ENCODE measurements at regions not wholly inside any gene's neighbourhood (a gene's known extent, or its start where the extent isn't known, plus 50 kb on each side); places are given as distances from the start of the nearest gene placed in this dataset.

DNA sequence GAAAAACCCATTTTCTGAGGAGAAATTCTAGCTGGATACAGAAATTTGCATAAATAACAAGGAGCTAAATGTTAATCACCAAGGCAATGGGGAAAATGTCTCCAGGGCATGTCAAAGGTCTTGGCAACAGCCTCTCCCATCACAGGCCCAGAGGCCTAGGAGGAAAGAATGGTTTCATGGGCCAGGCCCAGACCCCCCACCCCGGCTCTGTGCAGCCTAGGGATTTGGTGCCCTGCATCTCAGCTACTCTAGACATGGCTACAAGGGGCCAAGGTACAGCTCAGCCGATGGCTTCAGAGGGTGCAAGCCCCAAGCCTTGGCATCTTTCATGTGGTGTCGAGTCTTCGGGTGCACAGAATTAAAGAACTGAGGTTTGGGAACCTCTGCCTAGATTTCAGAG is 321.2 kb upstream of the ID4 start:
- H3K27ac Mint-ChIP-seq, result no peak overlapping the region
- no peak for DNase-seq (ENCODE audit: low spot score in 2 of 2)
- peaks cover 20 to 23% of the 10 kb centered on the region in 2 donors for H3K9me3 Mint-ChIP-seq
- H3K36me3 Mint-ChIP-seq, result peaks cover 5 to 19% of the 10 kb centered on the region in 2 donors
- ATAC-seq, result no peak

DNA sequence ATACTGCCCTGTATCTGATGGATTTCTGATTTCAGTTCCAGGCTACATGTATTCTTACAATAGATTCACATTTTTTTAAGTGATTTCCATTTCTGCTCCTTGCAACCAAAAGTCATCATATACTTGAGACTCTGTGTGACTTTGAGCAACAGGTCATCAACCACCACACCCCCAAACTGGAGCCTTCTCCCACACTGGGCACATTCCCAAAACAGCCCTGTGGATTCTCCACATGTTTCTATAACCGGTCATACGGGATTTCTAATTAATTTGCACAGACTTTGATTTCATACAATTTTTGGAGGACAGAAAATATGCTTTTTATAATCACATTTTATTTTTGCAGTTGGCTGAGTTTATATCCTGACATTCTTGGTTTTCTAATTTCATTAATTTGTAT is 317.2 kb upstream of the ID4 start:
- DNase-seq (ENCODE audit: low spot score in 2 of 2), result no peak

DNA sequence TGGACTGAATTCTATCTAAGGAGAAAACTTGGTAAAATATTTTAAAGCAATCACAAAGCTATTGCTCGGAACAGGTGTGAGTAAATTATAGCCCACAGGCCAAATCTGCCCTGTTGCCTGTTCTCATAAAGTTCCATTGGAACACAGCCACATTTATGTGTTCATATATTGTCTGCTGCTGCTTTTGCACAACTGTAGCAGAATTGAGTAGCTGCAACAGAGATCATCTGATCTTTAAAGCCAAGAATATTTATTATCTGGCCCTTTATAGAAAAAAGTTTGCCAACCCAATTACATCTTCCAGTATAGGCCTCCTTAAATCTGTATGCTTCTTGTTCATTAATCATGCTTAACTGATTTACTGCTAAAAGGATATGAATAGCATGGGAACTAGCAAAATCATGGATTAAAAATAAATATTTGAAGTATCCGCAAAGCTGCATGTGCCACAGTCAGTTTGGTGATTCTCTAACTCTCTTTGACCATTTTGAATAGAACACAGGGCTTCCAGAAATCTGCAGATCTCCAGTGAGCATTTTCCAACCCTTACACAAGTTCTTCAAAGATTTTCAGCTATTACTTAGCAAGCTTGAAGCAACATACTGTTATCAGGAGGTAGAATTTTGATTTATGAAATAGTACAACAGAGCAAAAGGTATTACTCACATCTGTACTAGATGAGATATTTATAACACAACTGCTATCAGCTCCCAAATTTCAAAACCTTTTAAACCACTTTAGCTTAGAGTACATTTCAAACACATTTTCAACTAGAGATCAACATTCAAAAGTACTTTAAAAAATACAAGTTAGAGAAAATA is 312.6 kb upstream of the ID4 start:
- ATAC-seq (no peak), DNase-seq (ENCODE audit: low spot score in 2 of 2) (no peak)
- no peaks in the 10 kb centered on the region for H3K36me3 Mint-ChIP-seq
- peaks cover 0 to 7% of the 10 kb centered on the region in 2 donors for H3K9me3 Mint-ChIP-seq
- no peak overlapping the region for H3K27ac Mint-ChIP-seq

More for the DNA sequence above, 317.2 kb upstream of the ID4 start:
- ATAC-seq, result no peak
- Mint-ChIP-seq H3K27ac (no peak overlapping the region), H3K9me3 (peaks cover 13 to 16% of the 10 kb centered on the region in 2 donors), H3K36me3 (peaks cover 5 to 11% of the 10 kb centered on the region in 2 donors)

DNA sequence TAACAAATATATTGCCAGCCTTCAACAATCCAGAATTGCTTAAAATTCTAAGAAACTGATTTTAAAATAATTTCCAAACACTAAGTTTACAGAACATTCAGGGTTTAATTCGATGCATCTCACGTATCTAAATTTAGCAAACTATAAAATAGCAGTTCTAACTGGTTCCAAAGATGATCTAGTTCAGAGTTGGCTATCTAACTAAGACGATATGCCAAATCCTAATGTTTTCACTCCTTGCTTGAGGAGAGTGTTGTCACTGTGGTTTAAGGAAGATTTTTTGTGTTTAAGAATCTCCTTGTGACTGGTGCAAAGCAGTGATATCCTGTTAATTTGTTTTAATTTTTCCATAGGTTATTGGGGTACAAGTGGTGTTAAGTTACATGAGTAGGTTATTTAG is 311.5 kb upstream of the ID4 start:
- no peak for DNase-seq (ENCODE audit: low spot score in 2 of 2)
- no peak overlapping the region for H3K27ac Mint-ChIP-seq
- peaks cover 0 to 4% of the 10 kb centered on the region in 2 donors for H3K9me3 Mint-ChIP-seq
- ATAC-seq, result no peak
- H3K36me3 Mint-ChIP-seq, result no peaks in the 10 kb centered on the region

DNA sequence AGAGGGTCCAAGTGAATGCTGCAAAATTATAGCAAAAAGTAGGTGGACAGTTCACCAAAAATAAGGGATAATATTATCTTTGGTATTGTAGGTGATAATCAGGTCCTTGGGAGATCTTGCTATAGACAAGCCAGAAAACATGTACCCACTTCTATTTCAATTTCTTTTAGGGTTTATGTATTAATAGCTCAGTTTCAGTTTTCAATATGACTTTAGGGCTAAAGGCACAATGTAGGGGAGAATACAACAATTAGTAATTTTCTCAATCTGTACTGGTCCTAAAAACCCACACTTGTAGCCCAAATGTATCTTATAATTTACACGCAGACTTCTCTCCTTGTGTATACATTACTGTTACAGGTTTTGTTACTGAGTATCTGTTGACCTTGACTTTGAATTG is 307.0 kb upstream of the ID4 start:
- Mint-ChIP-seq H3K36me3 (no peaks in the 10 kb centered on the region), H3K9me3 (peaks cover 0 to 9% of the 10 kb centered on the region in 2 donors), H3K27ac (no peak overlapping the region)
- DNase-seq (ENCODE audit: low spot score in 2 of 2), result no peak
- no peak for ATAC-seq

DNA sequence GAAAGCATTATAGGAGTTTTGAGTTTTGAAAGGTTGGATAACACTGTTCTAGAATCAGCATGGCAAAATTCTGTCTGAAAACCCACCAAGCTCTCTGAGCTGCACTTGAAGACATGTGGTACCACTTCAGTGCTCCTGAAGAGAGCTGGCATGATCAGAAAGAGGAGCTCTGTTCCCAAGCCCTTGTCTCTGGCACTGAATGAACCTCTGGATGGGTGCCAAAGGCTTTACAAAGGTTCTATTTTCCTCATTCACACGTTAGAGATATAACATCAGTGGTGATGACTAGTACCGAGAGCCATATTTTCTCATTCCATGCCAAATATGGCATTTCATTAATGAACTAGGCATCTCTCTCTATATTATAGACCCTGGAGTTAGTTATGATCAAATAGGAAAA is 301.8 kb upstream of the ID4 start:
- no peak for DNase-seq (ENCODE audit: low spot score in 2 of 2)

DNA sequence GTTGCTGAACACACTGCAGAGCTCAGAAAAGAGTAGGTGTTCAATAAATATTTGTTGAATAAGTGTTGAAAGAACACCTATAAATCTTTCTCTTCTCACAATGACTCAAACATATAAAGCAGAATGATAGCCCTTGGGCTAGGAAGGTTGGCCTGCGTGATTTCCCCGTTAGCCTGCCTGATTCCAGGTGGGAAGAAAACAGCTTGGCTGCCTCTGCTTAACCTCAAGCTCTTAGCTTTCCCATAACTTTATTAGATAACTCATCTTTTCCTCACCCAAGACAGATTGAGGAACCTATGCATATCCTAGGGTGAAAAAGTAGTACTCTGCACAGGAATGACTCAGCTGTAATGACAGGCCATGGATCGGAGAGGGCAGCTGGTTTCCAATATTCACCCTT is 300.3 kb upstream of the ID4 start:
- ATAC-seq, result no peak
- Mint-ChIP-seq H3K36me3 (peaks cover 0 to 8% of the 10 kb centered on the region in 2 donors), H3K27ac (no peak overlapping the region), H3K9me3 (peaks cover 15 to 17% of the 10 kb centered on the region in 2 donors)
- no peak for DNase-seq (ENCODE audit: low spot score in 2 of 2)

More for the DNA sequence above, 301.8 kb upstream of the ID4 start:
- Mint-ChIP-seq H3K36me3 (peaks cover 0 to 3% of the 10 kb centered on the region in 2 donors), H3K9me3 (peaks cover 12 to 21% of the 10 kb centered on the region in 2 donors), H3K27ac (no peak overlapping the region)
- ATAC-seq, result no peak

DNA sequence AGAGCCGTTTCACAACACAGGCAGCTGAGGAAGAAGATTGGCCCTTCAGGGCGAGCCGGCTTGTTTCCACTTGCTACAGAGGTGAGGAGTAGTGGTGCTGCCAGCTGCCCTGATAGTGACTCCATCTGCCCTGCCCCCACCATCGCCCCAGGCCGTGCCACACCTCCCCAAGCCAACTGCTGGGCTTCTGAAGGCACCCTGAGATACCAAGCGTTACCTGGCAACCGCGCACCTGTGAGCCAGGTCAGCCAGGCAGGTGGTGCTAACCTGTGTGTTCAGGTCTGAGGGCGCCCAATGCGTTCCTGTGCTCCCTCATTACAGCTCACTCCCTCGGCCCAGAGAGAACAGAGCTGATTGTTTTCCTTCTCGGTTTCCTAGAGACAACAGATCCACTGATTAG is 299.1 kb upstream of the ID4 start:
- no peak for ATAC-seq

DNA sequence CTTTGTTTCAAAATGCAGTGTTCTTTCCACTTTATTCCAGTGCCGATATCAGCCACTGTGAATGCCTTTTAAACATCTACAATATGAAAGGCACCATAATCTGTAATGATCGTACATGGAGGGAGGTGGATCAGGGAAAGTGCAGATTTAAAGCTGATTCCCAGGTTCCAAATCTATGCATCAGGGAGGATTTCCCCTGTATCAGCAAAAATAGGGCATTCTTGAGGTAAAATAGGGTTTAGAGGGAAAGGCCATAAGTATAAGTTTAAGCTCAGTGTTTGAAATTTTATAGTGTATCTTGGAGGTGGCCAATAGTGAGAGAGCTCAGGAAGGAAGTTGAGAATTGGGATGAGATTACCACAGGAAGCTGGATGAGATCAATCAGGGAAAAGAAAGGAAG is 289.7 kb upstream of the ID4 start:
- ATAC-seq, result no peak
- Mint-ChIP-seq H3K27ac (no peak overlapping the region), H3K9me3 (peaks cover 5% of the 10 kb centered on the region in 2 donors), H3K36me3 (no peaks in the 10 kb centered on the region)
- DNase-seq (ENCODE audit: low spot score in 2 of 2), result no peak

More for the DNA sequence above, 299.1 kb upstream of the ID4 start:
- Mint-ChIP-seq H3K27ac (no peak overlapping the region), H3K9me3 (peaks cover 15 to 17% of the 10 kb centered on the region in 2 donors), H3K36me3 (peaks cover 0 to 8% of the 10 kb centered on the region in 2 donors)
- no peak for DNase-seq (ENCODE audit: low spot score in 2 of 2)

DNA sequence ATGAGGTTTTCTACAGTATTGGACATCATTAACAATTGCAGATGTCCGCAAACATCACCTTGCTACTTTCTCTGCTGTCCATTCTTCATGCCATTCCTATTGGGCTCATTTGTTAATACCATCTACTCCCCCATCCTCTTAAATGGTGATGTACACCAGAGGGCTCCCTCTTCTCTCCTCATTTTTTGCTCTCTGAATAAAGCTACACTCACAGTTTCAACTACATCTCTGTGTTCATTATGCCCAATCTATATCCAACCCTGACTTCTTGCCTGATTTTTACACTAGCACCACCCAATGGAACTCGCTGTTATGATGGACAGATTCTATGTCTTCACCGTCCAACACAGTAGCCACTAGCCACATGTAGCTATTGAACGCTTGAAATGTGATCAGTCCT is 288.1 kb upstream of the ID4 start:
- H3K9me3 Mint-ChIP-seq, result peaks cover 5 to 8% of the 10 kb centered on the region in 2 donors
- DNase-seq (ENCODE audit: low spot score in 2 of 2), result no peak

DNA sequence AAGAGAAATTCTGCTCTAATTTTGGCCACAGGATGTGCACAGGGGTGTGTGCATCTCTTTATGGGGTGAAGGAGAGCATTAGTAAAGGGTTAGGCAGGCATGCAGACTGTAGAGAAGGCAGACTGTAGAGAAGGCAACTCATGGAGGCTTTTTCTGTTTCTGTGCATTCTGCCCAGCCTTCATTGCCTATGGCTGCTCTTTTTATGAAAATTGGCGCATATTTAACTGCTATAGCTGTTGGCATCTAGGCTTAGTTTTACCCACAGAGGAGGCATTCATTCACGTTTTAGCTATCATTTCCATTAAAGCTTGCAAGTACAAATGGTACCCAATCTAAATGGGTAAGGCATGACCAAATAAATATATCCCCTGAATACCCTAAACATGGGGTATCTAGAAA is 286.8 kb upstream of the ID4 start:
- Mint-ChIP-seq H3K36me3 (no peaks in the 10 kb centered on the region), H3K27ac (no peak overlapping the region), H3K9me3 (peaks cover 8% of the 10 kb centered on the region in 2 donors)
- DNase-seq (ENCODE audit: low spot score in 2 of 2), result no peak
- no peak for ATAC-seq

More for the DNA sequence above, 288.1 kb upstream of the ID4 start:
- Mint-ChIP-seq H3K27ac (no peak overlapping the region), H3K36me3 (no peaks in the 10 kb centered on the region)
- no peak for ATAC-seq

DNA sequence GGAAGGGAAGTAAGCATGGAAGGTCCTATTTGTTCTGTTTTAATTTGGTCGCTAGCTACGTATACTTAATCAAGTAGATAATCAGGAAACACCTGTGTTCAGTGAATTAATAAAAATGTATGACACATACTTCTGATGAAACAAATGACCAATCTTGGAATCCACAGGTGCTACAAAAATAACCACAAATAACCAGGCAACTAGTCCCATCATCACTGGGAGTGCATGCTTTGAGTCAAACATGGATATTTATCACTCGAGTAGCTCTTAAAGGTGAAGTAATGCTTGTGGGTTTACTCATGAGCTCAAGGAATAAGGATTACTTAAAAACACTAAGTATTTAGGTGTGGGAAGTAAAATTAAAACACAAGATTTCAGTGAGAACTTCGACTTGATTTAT is 285.6 kb upstream of the ID4 start:
- no peak for DNase-seq (ENCODE audit: low spot score in 2 of 2)
- Mint-ChIP-seq H3K27ac (no peak overlapping the region), H3K36me3 (no peaks in the 10 kb centered on the region), H3K9me3 (peaks cover 8 to 11% of the 10 kb centered on the region in 2 donors)
- ATAC-seq, result no peak

DNA sequence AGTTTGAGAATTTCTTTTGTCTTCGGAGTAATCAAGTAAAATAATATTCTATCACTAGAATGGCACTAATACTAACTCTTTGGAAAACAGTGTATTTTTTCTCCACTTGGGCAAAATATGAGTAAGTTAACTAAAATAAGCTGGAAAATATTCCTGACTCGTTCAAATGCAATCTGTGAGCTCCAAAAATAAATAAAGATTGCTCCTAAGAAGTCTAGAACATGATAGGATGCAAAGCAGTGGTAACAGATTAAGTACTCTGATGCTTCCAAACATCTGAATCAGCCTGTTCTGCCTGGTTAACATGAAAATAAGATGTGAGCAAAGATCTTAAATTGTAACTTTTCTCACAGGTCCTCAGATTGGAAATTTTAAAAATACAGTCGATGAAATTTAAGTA is 285.1 kb upstream of the ID4 start:
- ATAC-seq, result no peak
- H3K27ac Mint-ChIP-seq, result no peak overlapping the region

DNA sequence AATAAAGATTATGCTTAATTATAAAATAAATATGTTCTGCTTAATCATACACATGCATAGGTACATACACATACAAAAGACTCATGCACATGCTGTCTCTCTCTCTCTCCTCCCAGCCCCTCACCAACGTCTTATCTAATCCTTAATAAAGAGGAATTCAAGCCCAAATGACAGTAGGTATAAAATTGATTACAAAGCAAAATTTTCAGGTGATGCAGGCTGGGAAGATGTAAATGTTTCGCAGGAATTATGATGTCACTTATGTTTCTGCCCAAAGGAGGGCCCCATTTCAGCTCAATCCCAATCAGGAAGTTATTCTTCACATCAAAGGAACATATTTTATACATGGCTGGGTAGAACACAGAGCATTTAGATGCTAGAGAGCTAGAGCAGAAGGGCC is 284.6 kb upstream of the ID4 start:
- ATAC-seq, result no peak
- peaks cover 8 to 11% of the 10 kb centered on the region in 2 donors for H3K9me3 Mint-ChIP-seq
- H3K36me3 Mint-ChIP-seq, result no peaks in the 10 kb centered on the region
- no peak for DNase-seq (ENCODE audit: low spot score in 2 of 2)
- H3K27ac Mint-ChIP-seq, result no peak overlapping the region

More for the DNA sequence above, 285.1 kb upstream of the ID4 start:
- no peak for DNase-seq (ENCODE audit: low spot score in 2 of 2)
- Mint-ChIP-seq H3K9me3 (peaks cover 8 to 11% of the 10 kb centered on the region in 2 donors), H3K36me3 (no peaks in the 10 kb centered on the region)

DNA sequence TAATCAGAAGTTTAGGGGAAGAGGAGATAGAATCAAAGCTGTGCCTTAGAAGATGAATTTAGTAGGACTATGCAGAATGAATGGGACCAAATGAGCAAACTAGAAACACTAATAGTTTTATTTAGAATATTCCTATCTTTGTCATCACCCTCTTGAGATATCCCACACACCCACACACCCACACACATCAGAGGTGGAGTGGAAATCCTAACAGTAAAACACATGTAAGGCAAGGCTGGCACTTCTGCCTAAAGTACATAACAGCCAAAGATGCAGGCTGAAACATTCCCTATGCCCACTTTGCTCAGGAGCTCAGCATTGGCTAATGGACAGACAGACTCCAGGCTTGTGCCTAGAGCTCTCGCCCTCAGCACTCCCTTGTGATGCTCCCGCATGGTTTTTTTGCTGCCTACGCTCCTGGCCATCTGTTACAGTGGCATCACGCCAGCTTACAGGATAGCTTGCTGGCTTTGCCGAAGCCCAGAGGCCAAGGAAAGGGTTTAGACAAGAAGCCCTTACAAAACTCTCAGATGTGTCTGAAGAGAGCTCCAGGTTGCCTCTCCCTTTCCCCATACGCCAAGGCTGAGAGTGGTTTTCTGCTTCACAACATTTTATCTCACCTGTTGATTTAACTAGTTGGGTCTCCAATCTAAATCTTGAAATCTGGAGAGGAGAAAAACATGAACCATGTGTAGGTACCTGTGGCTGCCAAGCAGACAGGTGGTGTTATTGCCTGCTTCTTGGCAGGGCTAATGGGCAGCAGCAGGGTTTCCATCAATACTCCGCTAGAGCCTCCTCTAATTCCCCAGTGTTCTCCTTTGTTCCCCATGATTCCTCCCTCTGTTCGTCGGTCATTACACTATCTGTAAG is 282.6 kb upstream of the ID4 start:
- no peak for ATAC-seq
- Mint-ChIP-seq H3K9me3 (peaks cover 11% of the 10 kb centered on the region in 2 donors), H3K27ac (no peak overlapping the region), H3K36me3 (no peaks in the 10 kb centered on the region)
- no peak for DNase-seq (ENCODE audit: low spot score in 2 of 2)

DNA sequence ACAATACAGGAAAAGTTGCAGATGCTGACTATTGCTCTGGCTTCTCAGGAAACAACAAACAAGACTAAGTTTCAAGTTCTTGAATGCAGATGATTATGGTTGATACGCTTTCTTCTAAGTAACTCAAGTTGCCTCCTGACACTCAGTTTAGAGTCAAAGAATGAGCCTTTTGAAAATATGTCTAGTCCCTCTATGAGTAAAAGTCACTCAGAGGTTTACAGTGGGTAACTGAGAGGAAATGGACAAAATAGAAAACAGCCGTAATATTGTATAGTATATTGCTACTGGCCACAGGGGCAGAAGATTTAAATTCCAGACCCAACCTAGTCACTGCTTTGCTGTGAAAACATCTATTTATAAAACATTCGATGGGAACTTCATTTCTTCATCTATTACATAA is 280.0 kb upstream of the ID4 start:
- no peak overlapping the region for H3K27ac Mint-ChIP-seq
- no peak for DNase-seq (ENCODE audit: low spot score in 2 of 2)
- H3K36me3 Mint-ChIP-seq, result no peaks in the 10 kb centered on the region
- peaks cover 6 to 10% of the 10 kb centered on the region in 2 donors for H3K9me3 Mint-ChIP-seq
- no peak for ATAC-seq

DNA sequence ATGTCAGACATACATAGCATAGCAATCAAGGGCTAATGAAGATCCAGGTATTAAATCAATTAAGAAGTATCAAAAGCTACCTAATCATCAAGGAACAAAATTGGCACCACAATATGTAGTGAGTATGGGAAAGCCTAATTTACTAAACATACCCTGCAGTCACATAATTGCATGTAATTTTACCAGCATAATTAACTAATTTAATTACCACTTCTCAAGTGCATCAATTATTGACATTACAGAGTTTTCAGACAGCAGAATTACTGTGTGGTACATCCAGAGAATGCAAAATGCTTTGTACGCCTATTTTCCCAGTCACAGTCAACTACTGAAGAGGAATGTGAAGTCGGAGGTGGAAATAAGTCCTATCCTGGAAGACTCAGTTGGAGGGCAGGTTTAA is 279.0 kb upstream of the ID4 start:
- no peak for DNase-seq (ENCODE audit: low spot score in 2 of 2)
- Mint-ChIP-seq H3K9me3 (peaks cover 3 to 10% of the 10 kb centered on the region in 2 donors), H3K27ac (no peak overlapping the region), H3K36me3 (no peaks in the 10 kb centered on the region)
- no peak for ATAC-seq

Measured in activated naive CD4-positive, alpha-beta T cell treated with anti-CD3 and anti-CD28 coated beads, Interleukin-2, amount 50 U/mL, for 72 hours (primary cell).